HL-60 (cell line): ENCODE measurements at regions not wholly inside any gene's neighbourhood (a gene's known extent, or its start where the extent isn't known, plus 50 kb on each side); places are given as distances from the start of the nearest gene placed in this dataset.
"Not testable (repeated sequence)": the region's sequence is repeated elsewhere in the genome, so short reads cannot be mapped to it uniquely, and the experiment has no call there.

ENCODE experiments used
- DNase-seq, 2 experiments: peaks; one replicate each; pipeline ENCODE4 v3.0.0-alpha.2; 2010 to 2020; ENCODE audit warnings: low read depth in 1 of 2, low spot score in 1 of 2
- H3K27ac ChIP-seq: fragments of 250-450 bp; sonication (Bioruptor Pico); replicated peaks from 2 replicates; pipeline ENCODE4 v1.5.1; 2020; ENCODE audit warnings: mild to moderate bottlenecking, moderate library complexity
- H3K27me3 ChIP-seq: fragments of 250-450 bp; sonication (Bioruptor Pico); 2 replicates; pipeline ENCODE4 v1.5.1; 2021; ENCODE audit warnings: mild to moderate bottlenecking, moderate library complexity; ENCODE audit not compliant: insufficient read depth, poor library complexity, severe bottlenecking
- H3K4me3 ChIP-seq: replicated peaks from 2 replicates; pipeline ENCODE4 v1.5.1; 2011; ENCODE audit warnings: mild to moderate bottlenecking, control low read depth, low read length; ENCODE audit not compliant: insufficient read depth
- CTCF ChIP-seq: IDR thresholded peaks from one replicate; pipeline ENCODE4 v1.5.1; 2011; ENCODE audit warnings: low read length, control low read depth, inconsistent platforms; ENCODE audit not compliant: insufficient read depth
- GABPA ChIP-seq: IDR thresholded peaks from 2 replicates; pipeline ENCODE4 v1.6.1; 2012; ENCODE audit warnings: low read depth
- POLR2AphosphoS5 ChIP-seq: IDR thresholded peaks from 2 replicates; pipeline ENCODE4 v1.6.1; 2012; ENCODE audit warnings: low read depth
- REST ChIP-seq: IDR thresholded peaks from 2 replicates; pipeline ENCODE4 v1.6.1; 2012; ENCODE audit warnings: low read depth; ENCODE audit not compliant: insufficient replicate concordance
- SPI1 ChIP-seq: IDR thresholded peaks from 2 replicates; pipeline ENCODE4 v1.6.1; 2012; ENCODE audit warnings: low read depth, mild to moderate bottlenecking, borderline replicate concordance

GRCh38 chr21:36265431-36265830 is 54.6 kb upstream of the MORC3 start:
- H3K27me3 ChIP-seq, result no peaks in the 10 kb centered on the region
- no peak overlapping the region for H3K4me3 ChIP-seq
- H3K27ac ChIP-seq, result no peak overlapping the region
- TF ChIP-seq CTCF (no peak), GABPA (no peak), SPI1 (no peak), POLR2AphosphoS5 (no peak), REST (no peak)
- no peak for DNase-seq

GRCh38 chr21:36267828-36268227 is 52.2 kb upstream of the MORC3 start:
- DNase-seq, result peak in 1 of 2 experiments; percentile 21
- H3K27ac ChIP-seq, H3K27me3 ChIP-seq, H3K4me3 ChIP-seq: not testable (repeated sequence)

GRCh38 chr21:36268264-36268663 is 51.7 kb upstream of the MORC3 start:
- not testable (repeated sequence) for H3K27ac ChIP-seq

More at GRCh38 chr21:36268264-36268663, 51.7 kb upstream of the MORC3 start:
- DNase-seq, H3K27me3 ChIP-seq, H3K4me3 ChIP-seq: not testable (repeated sequence)
